Caco-2 (cell line): ENCODE measurements at regions not wholly inside any gene's neighbourhood (a gene's known extent, or its start where the extent isn't known, plus 50 kb on each side); places are given as distances from the start of the nearest gene placed in this dataset.

Experiments used
- BruUV-seq: library from RNA; stranded (reverse); fragments of 400-500 nt; replicated peaks from 2 replicates; lab custom pipeline; 2021; lab: Mats Ljungman, UMichigan
- CTCF ChIA-PET: fragments of 300-600 bp; sonication (Branson Sonifier 250); formaldehyde crosslinking; loops from one replicate; lab custom pipeline; 2022; ENCODE audit warnings: antibody characterized with exemption; lab: Charles Lee
- POLR2A ChIA-PET: fragments of 300-600 bp; sonication (Branson Sonifier 250); formaldehyde crosslinking; loops from one replicate; lab custom pipeline; 2022; ENCODE audit warnings: antibody characterized with exemption; lab: Charles Lee
- DNase-seq, 2 experiments: peaks; one replicate each; pipeline versions ENCODE4 v3.0.0 to v3.0.0-alpha.2; 2020 to 2022
- H3K27me3 ChIP-seq: replicated peaks from 2 replicates; pipeline ENCODE4 v1.6.0; 2011; ENCODE audit warnings: low read length; ENCODE audit not compliant: control insufficient read depth, insufficient read depth
- H3K36me3 ChIP-seq: 2 replicates; pipeline ENCODE4 v1.5.1; 2011; ENCODE audit warnings: low read length; ENCODE audit not compliant: control insufficient read depth, insufficient read depth
- H3K4me1 ChIP-seq: fragments of 250-450 bp; sonication (Bioruptor Pico); 2 replicates; pipeline ENCODE4 v1.5.1; 2020; ENCODE audit warnings: mild to moderate bottlenecking
- H3K4me3 ChIP-seq: 2 replicates; pipeline ENCODE4 v1.5.1; 2011; ENCODE audit warnings: low read depth, mild to moderate bottlenecking, control low read depth, low read length
- H3K9me3 ChIP-seq: fragments of 250-450 bp; sonication (Bioruptor Pico); 2 replicates; pipeline ENCODE4 v1.5.1; 2020; ENCODE audit warnings: mild to moderate bottlenecking, moderate library complexity
- H3K27ac Mint-ChIP-seq: one replicate; pipeline ENCODE4 v1.8.0; 2022; ENCODE audit warnings: mixed read lengths; ENCODE audit not compliant: unreplicated experiment
- H3K27me3 Mint-ChIP-seq: one replicate; pipeline ENCODE4 v1.8.0; 2022; ENCODE audit warnings: mixed read lengths; ENCODE audit not compliant: insufficient read depth, unreplicated experiment
- H3K36me3 Mint-ChIP-seq: one replicate; pipeline ENCODE4 v1.8.0; 2022; ENCODE audit warnings: mild to moderate bottlenecking, mixed read lengths; ENCODE audit not compliant: insufficient read depth, unreplicated experiment
- H3K4me1 Mint-ChIP-seq: one replicate; pipeline ENCODE4 v1.8.0; 2022; ENCODE audit warnings: low read depth, mixed read lengths; ENCODE audit not compliant: unreplicated experiment
- H3K4me3 Mint-ChIP-seq: one replicate; pipeline ENCODE4 v1.8.0; 2022; ENCODE audit warnings: mild to moderate bottlenecking, moderate library complexity, mixed read lengths; ENCODE audit not compliant: unreplicated experiment
- H3K9me3 Mint-ChIP-seq: one replicate; pipeline ENCODE4 v1.8.0; 2022; ENCODE audit warnings: mixed read lengths; ENCODE audit not compliant: unreplicated experiment
- CTCF ChIP-seq, 2 experiments: fragments of 200-600 bp in 1 of 2; IDR thresholded peaks; 1 replicate in 1 of 2; 2 replicates in 1 of 2; pipeline versions ENCODE4 v1.5.1 to v1.8.0; 2011 to 2022; ENCODE audit warnings: antibody characterized with exemption in 1 of 2, control low read depth in 1 of 2, inconsistent platforms in 1 of 2, low read depth in 1 of 2, low read length in 1 of 2, mild to moderate bottlenecking in 1 of 2, moderate library complexity in 1 of 2; ENCODE audit not compliant: insufficient read depth in 1 of 2, severe bottlenecking in 1 of 2, unreplicated experiment in 1 of 2
- intact Hi-C: fragments of 100-400 bp; cut with micrococcal nuclease; formaldehyde crosslinking; loops from one replicate; pipeline ENCODE4 v1.10.0; 2022; ENCODE audit not compliant: unreplicated experiment

- H3K9me3 ChIP-seq: peaks cover 3% of the 10 kb centered on the region; the same call in 1 of the 2 replicates
- intact Hi-C loops: no loop called here
- Mint-ChIP-seq H3K9me3 (no peaks in the 10 kb centered on the region), H3K4me3 (no peak overlapping the region), H3K4me1 (no peaks in the 10 kb centered on the region), H3K36me3 (no peaks in the 10 kb centered on the region), H3K27me3 (peaks cover 21% of the 10 kb centered on the region), H3K27ac (no peak overlapping the region)
- no peak for DNase-seq
- H3K4me3 ChIP-seq: no peak overlapping the region
- BruUV-seq: no TSS peak
- CTCF ChIA-PET: no interaction called here
- H3K4me1 ChIP-seq: no peaks in the 10 kb centered on the region
- no peaks in the 10 kb centered on the region for H3K36me3 ChIP-seq
- no peak for TF ChIP-seq CTCF (IDR thresholded peaks at IDR 0.05; ENCODE audit: insufficient read depth in 1 of 2, low read depth in 1 of 2, low read length in 1 of 2, severe bottlenecking in 1 of 2, unreplicated experiment in 1 of 2)
- no peaks in the 10 kb centered on the region; the same call in 1 of the 2 replicates for H3K27me3 ChIP-seq
- POLR2A ChIA-PET: no interaction called here
These were observed 144.5 kb downstream of the CYSLTR2 start for GRCh38 chr13:48798180-48798579.

GRCh38 chr13:48801255-48801654 is 147.5 kb downstream of the CYSLTR2 start:
- Histone ChIP-seq H3K36me3 (no peaks in the 10 kb centered on the region), H3K4me3 (no peak overlapping the region), H3K27me3 (no peaks in the 10 kb centered on the region; the same call in 1 of the 2 replicates), H3K9me3 (peaks cover 3% of the 10 kb centered on the region; the same call in 1 of the 2 replicates), H3K4me1 (no peaks in the 10 kb centered on the region)
- peaks cover 20% of the 10 kb centered on the region for H3K27me3 Mint-ChIP-seq
- CTCF ChIA-PET: no interaction called here
- TF ChIP-seq CTCF (IDR thresholded peaks at IDR 0.05; ENCODE audit: insufficient read depth in 1 of 2, low read depth in 1 of 2, low read length in 1 of 2, severe bottlenecking in 1 of 2, unreplicated experiment in 1 of 2): no peak
- DNase-seq: no peak
- intact Hi-C loops: no loop called here
- no peaks in the 10 kb centered on the region for H3K9me3 Mint-ChIP-seq
- H3K4me3 Mint-ChIP-seq: no peak overlapping the region
- no peaks in the 10 kb centered on the region for H3K36me3 Mint-ChIP-seq
- H3K27ac Mint-ChIP-seq: no peak overlapping the region
- POLR2A ChIA-PET: no interaction called here
- BruUV-seq: no TSS peak
- H3K4me1 Mint-ChIP-seq: no peaks in the 10 kb centered on the region

GRCh38 chr13:48804821-48805601 is 151.3 kb downstream of the CYSLTR2 start:
- Mint-ChIP-seq H3K36me3 (no peaks in the 10 kb centered on the region), H3K4me1 (no peaks in the 10 kb centered on the region), H3K4me3 (no peak overlapping the region), H3K27me3 (peaks cover 14% of the 10 kb centered on the region), H3K27ac (no peak overlapping the region), H3K9me3 (no peaks in the 10 kb centered on the region)
- H3K4me3 ChIP-seq: no peak overlapping the region
- no peaks in the 10 kb centered on the region; the same call in 1 of the 2 replicates for H3K9me3 ChIP-seq
- no TSS peak for BruUV-seq
- no peak for DNase-seq
- no peak for TF ChIP-seq CTCF (IDR thresholded peaks at IDR 0.05; ENCODE audit: insufficient read depth in 1 of 2, low read depth in 1 of 2, low read length in 1 of 2, severe bottlenecking in 1 of 2, unreplicated experiment in 1 of 2)
- no peaks in the 10 kb centered on the region; the same call in 1 of the 2 replicates for H3K27me3 ChIP-seq
- ChIA-PET POLR2A (no interaction called here), CTCF (no interaction called here)
- intact Hi-C loops: no loop called here
- H3K36me3 ChIP-seq: no peaks in the 10 kb centered on the region
- 0 out of 2 replicates have a peak, but pooled peaks cover 4% of the 10 kb centered on the region for H3K4me1 ChIP-seq
